WERI-Rb-1 (cell line): ENCODE measurements at regions not wholly inside any gene's neighbourhood (a gene's known extent, or its start where the extent isn't known, plus 50 kb on each side); places are given as distances from the start of the nearest gene placed in this dataset.
A peak's percentile ranks its signal among the peaks of the same experiment; 100 is the strongest.
"Not testable (repeated sequence)": the region's sequence is repeated elsewhere in the genome, so short reads cannot be mapped to it uniquely, and the experiment has no call there.

Source experiments
- DNase-seq: peaks from one replicate; pipeline ENCODE4 v3.0.0-alpha.2; 2020
- H3K27ac ChIP-seq: fragments of 250-450 bp; sonication (Bioruptor Pico); 2 replicates; pipeline ENCODE4 v1.5.1; 2020; ENCODE audit warnings: mild to moderate bottlenecking, moderate library complexity
- H3K27me3 ChIP-seq: fragments of 250-450 bp; sonication (Bioruptor Pico); 2 replicates; pipeline ENCODE4 v1.5.1; 2021; ENCODE audit warnings: mild to moderate bottlenecking, low read depth, moderate library complexity; ENCODE audit not compliant: insufficient read depth, severe bottlenecking
- H3K36me3 ChIP-seq: fragments of 250-450 bp; sonication (Bioruptor Pico); 2 replicates; pipeline ENCODE4 v1.5.1; 2020; ENCODE audit warnings: mild to moderate bottlenecking, moderate library complexity
- H3K4me3 ChIP-seq: 2 replicates; pipeline ENCODE4 v1.5.1; 2011; ENCODE audit warnings: low read depth, mild to moderate bottlenecking, control low read depth, low read length
- H3K9me3 ChIP-seq: fragments of 250-450 bp; sonication (Bioruptor Pico); 2 replicates; pipeline ENCODE4 v1.5.1; 2021; ENCODE audit warnings: mild to moderate bottlenecking, moderate library complexity; ENCODE audit not compliant: severe bottlenecking
- CTCF ChIP-seq: IDR thresholded peaks from 2 replicates; pipeline ENCODE4 v1.5.1; 2011; ENCODE audit warnings: low read depth, mild to moderate bottlenecking, control low read depth, inconsistent platforms, low read length

DNA sequence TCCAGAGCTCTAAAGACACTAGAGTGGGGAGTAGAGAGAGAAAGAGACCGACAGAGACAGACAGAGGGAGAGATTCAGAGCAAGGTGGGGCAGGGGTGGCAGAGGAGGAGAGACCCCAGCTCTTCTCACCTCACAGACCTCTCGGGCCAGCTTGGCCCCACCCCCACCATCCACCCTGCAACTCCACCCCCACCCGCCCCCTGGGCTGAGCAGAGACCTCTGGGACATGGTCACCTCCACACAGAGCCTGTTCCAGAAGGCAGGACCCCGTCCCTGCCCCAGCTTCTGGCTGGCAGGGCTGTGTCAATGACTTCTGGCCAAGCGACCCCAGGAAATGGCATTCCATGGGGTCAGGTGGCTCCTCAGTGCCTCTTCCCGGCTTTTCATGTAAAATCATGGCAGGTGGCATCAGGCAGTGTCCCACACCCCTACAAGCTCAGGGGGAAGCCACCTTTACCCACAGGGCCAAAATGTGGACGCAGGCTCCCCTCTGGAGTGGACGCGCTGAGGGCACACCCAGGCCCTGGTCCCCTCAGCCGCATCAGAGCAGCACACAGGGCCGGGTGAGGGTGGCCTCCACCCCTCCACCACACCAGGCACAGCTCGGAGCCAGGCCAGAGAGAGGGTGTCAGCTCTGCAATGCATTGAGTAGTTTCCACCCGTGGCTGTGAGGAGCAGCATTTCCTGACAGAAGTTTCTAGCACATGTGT is 131.2 kb upstream of the LPCAT1 start:
- Histone ChIP-seq H3K36me3 (no peaks in the 10 kb centered on the region), H3K9me3 (no peaks in the 10 kb centered on the region), H3K27me3 (peaks cover 11% of the 10 kb centered on the region), H3K4me3 (no peak overlapping the region), H3K27ac (no peak overlapping the region)
- no peak for TF ChIP-seq CTCF
- no peak for DNase-seq

DNA sequence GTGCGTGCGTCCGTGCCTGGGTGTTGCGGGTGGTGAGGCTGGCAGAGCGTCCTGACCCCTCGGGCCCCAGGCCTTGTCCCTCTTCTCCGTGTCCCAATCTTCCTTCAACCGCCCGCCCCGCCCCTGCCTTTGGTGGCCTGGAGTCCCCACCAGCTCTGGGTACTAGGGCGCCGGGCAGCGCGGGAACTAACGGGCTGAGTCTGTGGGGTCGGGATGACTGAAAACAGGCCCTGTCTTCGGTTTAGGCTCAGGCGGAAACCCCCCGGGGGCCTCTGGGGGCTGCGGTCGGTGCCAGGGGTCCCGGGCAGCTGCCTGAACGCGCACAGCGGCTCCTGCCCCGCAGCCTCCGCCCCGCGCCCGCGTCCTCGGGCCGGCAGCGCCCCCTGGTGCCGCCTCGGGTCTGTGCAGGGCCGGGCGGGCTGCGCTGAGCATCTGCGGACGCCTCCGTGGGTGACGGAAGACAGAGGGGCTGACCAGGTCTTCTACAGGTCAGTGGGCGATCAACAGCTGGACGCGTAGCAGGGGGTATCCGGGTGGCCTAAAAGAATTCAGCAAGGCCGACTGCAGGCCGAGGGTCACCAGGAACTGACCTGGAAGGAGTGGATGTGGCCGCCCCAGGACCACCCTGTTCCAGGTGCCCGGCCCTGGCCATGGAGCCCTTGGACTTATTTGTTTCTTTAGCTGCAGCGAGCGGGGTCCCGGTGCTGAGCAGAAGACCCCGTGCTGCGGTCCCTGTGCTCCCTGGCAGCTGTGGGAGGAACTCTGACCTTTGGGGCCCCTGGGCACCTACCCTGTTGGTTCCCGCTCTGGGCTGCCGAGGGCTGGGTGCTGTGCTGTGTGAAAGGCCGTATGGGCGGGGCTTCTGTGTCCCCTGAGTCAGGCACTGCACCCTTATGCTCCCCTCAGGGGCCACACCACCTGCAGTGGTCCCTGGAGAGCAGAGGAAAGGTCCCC is 130.2 kb upstream of the LPCAT1 start:
- peak; percentile 38; the same call in 1 of the 2 replicates for TF ChIP-seq CTCF
- peak; percentile 44 for DNase-seq
- H3K9me3 ChIP-seq, H3K36me3 ChIP-seq, H3K27ac ChIP-seq: not testable (repeated sequence)
- Histone ChIP-seq H3K27me3 (peaks cover 13% of the 10 kb centered on the region), H3K4me3 (peak overlapping the region; percentile 30)

- no peak for TF ChIP-seq CTCF
- no peak overlapping the region for H3K27ac ChIP-seq
These were observed 129.3 kb upstream of the LPCAT1 start for GRCh38 chr5:1652873-1653697.

GRCh38 chr5:1651971-1652872 is 128.5 kb upstream of the LPCAT1 start:
- Histone ChIP-seq H3K27me3 (peaks cover 21% of the 10 kb centered on the region), H3K36me3 (no peaks in the 10 kb centered on the region), H3K4me3 (no peak overlapping the region), H3K27ac (no peak overlapping the region), H3K9me3 (no peaks in the 10 kb centered on the region)
- no peak for TF ChIP-seq CTCF
- no peak for DNase-seq

More at GRCh38 chr5:1652873-1653697, 129.3 kb upstream of the LPCAT1 start:
- Histone ChIP-seq H3K27me3 (peaks cover 21% of the 10 kb centered on the region), H3K4me3 (peak overlapping the region; percentile 30), H3K9me3 (no peaks in the 10 kb centered on the region), H3K36me3 (no peaks in the 10 kb centered on the region)
- DNase-seq: peak; percentile 32

GRCh38 chr5:1651250-1651649 is 127.5 kb upstream of the LPCAT1 start:
- no peak overlapping the region for H3K4me3 ChIP-seq
- H3K27me3 ChIP-seq: peaks cover 21% of the 10 kb centered on the region
- no peak for TF ChIP-seq CTCF
- no peaks in the 10 kb centered on the region for H3K9me3 ChIP-seq
- H3K36me3 ChIP-seq: no peaks in the 10 kb centered on the region
- DNase-seq: no peak
- no peak overlapping the region for H3K27ac ChIP-seq
